ENCODE measurements at regions not wholly inside any gene's neighbourhood (a gene's known extent, or its start where the extent isn't known, plus 50 kb on each side); places are given as distances from the start of the nearest gene placed in this dataset.

DNA sequence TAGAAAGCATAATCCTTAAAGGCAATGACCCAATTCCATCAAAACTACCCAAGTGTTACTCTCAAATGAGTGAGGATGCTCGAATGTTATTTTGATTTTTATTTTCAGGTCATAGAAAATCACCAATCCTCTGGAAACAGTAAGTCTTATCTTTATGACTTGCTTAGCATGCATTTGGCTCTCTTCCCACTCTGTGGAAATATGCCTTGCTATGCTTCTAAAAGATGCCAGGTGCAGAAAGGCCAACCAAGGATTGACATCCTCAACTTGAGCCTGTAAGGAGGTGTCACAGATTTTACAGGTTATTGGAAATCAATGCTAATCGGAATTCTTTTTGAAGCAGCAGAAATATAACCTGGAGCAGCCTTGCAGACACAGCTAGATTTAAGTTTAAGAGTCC, 543.9 kb upstream of the LINC00305 start:
- Histone ChIP-seq H3K4me3 (ENCODE audit: insufficient read depth, low read length, poor library complexity, severe bottlenecking) (no peak overlapping the region), H2AFZ (ENCODE audit: low read depth, low read length, severe bottlenecking) (no peak overlapping the region)

DNA sequence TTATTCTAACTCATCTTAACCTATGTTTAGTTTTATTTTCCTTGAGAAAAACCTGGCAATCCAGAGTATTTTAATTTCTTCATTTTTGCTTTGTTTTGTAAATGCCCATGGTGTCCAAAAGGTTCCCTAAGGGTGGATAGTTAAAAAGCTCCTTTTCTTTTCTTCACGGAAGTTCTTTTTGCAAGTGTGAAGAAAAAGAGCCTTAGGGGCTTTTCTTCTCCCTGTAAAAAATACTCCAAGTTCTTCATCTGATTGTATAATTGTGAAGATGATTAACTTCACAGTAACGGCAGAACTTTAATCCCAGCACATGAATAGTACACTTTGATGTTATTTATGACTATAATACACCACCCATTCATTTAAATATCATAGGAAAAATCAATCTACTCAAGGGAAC, 530.2 kb upstream of the LINC00305 start:
- no peak overlapping the region for H3K9ac ChIP-seq (ENCODE audit: low read length)
- no peak for TF ChIP-seq EZH2phosphoT487 (conservative IDR thresholded peaks at IDR 0.05; ENCODE audit: low read length)
- TF ChIP-seq, protein P1, sequence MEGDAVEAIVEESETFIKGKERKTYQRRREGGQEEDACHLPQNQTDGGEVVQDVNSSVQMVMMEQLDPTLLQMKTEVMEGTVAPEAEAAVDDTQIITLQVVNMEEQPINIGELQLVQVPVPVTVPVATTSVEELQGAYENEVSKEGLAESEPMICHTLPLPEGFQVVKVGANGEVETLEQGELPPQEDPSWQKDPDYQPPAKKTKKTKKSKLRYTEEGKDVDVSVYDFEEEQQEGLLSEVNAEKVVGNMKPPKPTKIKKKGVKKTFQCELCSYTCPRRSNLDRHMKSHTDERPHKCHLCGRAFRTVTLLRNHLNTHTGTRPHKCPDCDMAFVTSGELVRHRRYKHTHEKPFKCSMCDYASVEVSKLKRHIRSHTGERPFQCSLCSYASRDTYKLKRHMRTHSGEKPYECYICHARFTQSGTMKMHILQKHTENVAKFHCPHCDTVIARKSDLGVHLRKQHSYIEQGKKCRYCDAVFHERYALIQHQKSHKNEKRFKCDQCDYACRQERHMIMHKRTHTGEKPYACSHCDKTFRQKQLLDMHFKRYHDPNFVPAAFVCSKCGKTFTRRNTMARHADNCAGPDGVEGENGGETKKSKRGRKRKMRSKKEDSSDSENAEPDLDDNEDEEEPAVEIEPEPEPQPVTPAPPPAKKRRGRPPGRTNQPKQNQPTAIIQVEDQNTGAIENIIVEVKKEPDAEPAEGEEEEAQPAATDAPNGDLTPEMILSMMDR (IDR thresholded peaks at IDR 0.05; ENCODE audit: insufficient read depth, low read length, poor library complexity, severe bottlenecking): no peak
- H4K20me1 ChIP-seq (ENCODE audit: low read depth, low read length): no peaks in the 10 kb centered on the region
- no peaks in the 10 kb centered on the region for H3K27me3 ChIP-seq (ENCODE audit: low read length)
- H3F3A ChIP-seq (ENCODE audit: insufficient read depth): no peaks in the 10 kb centered on the region
- H3K4me2 ChIP-seq (ENCODE audit: low read depth, low read length, poor library complexity, severe bottlenecking): no peak overlapping the region
- no peaks in the 10 kb centered on the region for H3K36me3 ChIP-seq (ENCODE audit: low read length)
- no peaks in the 10 kb centered on the region for H3K9me3 ChIP-seq (ENCODE audit: insufficient read depth, low read length)
- H3K27ac ChIP-seq (ENCODE audit: low read depth, low read length): no peak overlapping the region
- H2AFZ ChIP-seq (ENCODE audit: low read depth, low read length, severe bottlenecking): no peak overlapping the region
- no peaks in the 10 kb centered on the region for H3K79me2 ChIP-seq (ENCODE audit: insufficient read depth, low read length)
- H3K9me2 ChIP-seq (replicated peaks; ENCODE audit: insufficient read depth, low read length): no peaks in the 10 kb centered on the region
- no peak overlapping the region for H3K4me3 ChIP-seq (ENCODE audit: insufficient read depth, low read length, poor library complexity, severe bottlenecking)

More for the DNA sequence above, 543.9 kb upstream of the LINC00305 start:
- no peak overlapping the region for H3K9ac ChIP-seq (ENCODE audit: low read length)
- H3K4me2 ChIP-seq (ENCODE audit: low read depth, low read length, poor library complexity, severe bottlenecking): no peak overlapping the region
- no peaks in the 10 kb centered on the region for H3F3A ChIP-seq (ENCODE audit: insufficient read depth)
- no peaks in the 10 kb centered on the region for H3K9me2 ChIP-seq (replicated peaks; ENCODE audit: insufficient read depth, low read length)
- H3K36me3 ChIP-seq (ENCODE audit: low read length): no peaks in the 10 kb centered on the region
- TF ChIP-seq, protein P1 (IDR thresholded peaks at IDR 0.05; ENCODE audit: insufficient read depth, low read length, poor library complexity, severe bottlenecking): no peak
- TF ChIP-seq EZH2phosphoT487 (conservative IDR thresholded peaks at IDR 0.05; ENCODE audit: low read length): no peak
- H4K20me1 ChIP-seq (ENCODE audit: low read depth, low read length): no peaks in the 10 kb centered on the region
- H3K79me2 ChIP-seq (ENCODE audit: insufficient read depth, low read length): no peaks in the 10 kb centered on the region
- no peaks in the 10 kb centered on the region for H3K9me3 ChIP-seq (ENCODE audit: insufficient read depth, low read length)
- no peak overlapping the region for H3K27ac ChIP-seq (ENCODE audit: low read depth, low read length)
- no peaks in the 10 kb centered on the region for H3K27me3 ChIP-seq (ENCODE audit: low read length)

GRCh38 chr18:64678048-64678447, 529.2 kb upstream of the LINC00305 start:
- H3K4me3 ChIP-seq (ENCODE audit: insufficient read depth, low read length, poor library complexity, severe bottlenecking): no peak overlapping the region
- no peaks in the 10 kb centered on the region for H3K27me3 ChIP-seq (ENCODE audit: low read length)
- no peaks in the 10 kb centered on the region for H3K9me3 ChIP-seq (ENCODE audit: insufficient read depth, low read length)
- H3K36me3 ChIP-seq (ENCODE audit: low read length): no peaks in the 10 kb centered on the region
- H3K9ac ChIP-seq (ENCODE audit: low read length): no peak overlapping the region
- H3K79me2 ChIP-seq (ENCODE audit: insufficient read depth, low read length): no peaks in the 10 kb centered on the region
- TF ChIP-seq EZH2phosphoT487 (conservative IDR thresholded peaks at IDR 0.05; ENCODE audit: low read length): no peak
- TF ChIP-seq, protein P1 (IDR thresholded peaks at IDR 0.05; ENCODE audit: insufficient read depth, low read length, poor library complexity, severe bottlenecking): no peak
- H4K20me1 ChIP-seq (ENCODE audit: low read depth, low read length): no peaks in the 10 kb centered on the region
- no peaks in the 10 kb centered on the region for H3K9me2 ChIP-seq (replicated peaks; ENCODE audit: insufficient read depth, low read length)
- H3K27ac ChIP-seq (ENCODE audit: low read depth, low read length): no peak overlapping the region
- H3F3A ChIP-seq (ENCODE audit: insufficient read depth): no peaks in the 10 kb centered on the region
- H3K4me2 ChIP-seq (ENCODE audit: low read depth, low read length, poor library complexity, severe bottlenecking): no peak overlapping the region
- no peak overlapping the region for H2AFZ ChIP-seq (ENCODE audit: low read depth, low read length, severe bottlenecking)

All from SU-DHL-6 (cell line).